Natural killer cell (primary cell): ENCODE measurements at regions not wholly inside any gene's neighbourhood (a gene's known extent, or its start where the extent isn't known, plus 50 kb on each side); places are given as distances from the start of the nearest gene placed in this dataset.

ENCODE experiments used
- ATAC-seq, 3 donors: fragments of 150-1000 bp in 2 of 3; fragments of 200-7000 bp in 1 of 3; cut with Tn5 transposase; 1 replicate in 1 of 3; 2 replicates in 2 of 3; pipeline ENCODE4 v1.10.0; 2021; ENCODE audit warnings: mild to moderate bottlenecking in 2 of 3, moderate library complexity in 2 of 3
- DNase-seq, 2 donors: peaks; one replicate each; pipeline versions ENCODE4 v3.0.0 to v3.0.0-alpha.2; 2013 to 2021; ENCODE audit warnings: mixed read lengths in 1 of 2
- H3K27ac ChIP-seq: one replicate; pipeline ENCODE4 v1.5.1; 2013; ENCODE audit warnings: mild to moderate bottlenecking, low read length
- H3K27me3 ChIP-seq: one replicate; pipeline ENCODE4 v1.6.1; 2013; ENCODE audit warnings: low read length; ENCODE audit not compliant: control insufficient read depth, insufficient read depth
- H3K36me3 ChIP-seq: one replicate; pipeline ENCODE4 v1.6.1; 2013; ENCODE audit warnings: low read length; ENCODE audit not compliant: control insufficient read depth, insufficient read depth
- H3K4me1 ChIP-seq: one replicate; pipeline ENCODE4 v1.6.1; 2013; ENCODE audit warnings: low read length; ENCODE audit not compliant: control insufficient read depth, insufficient read depth
- H3K4me3 ChIP-seq: one replicate; pipeline ENCODE4 v1.5.1; 2013; ENCODE audit warnings: low read length
- H3K9me3 ChIP-seq: one replicate; pipeline ENCODE4 v1.6.1; 2013; ENCODE audit warnings: low read length; ENCODE audit not compliant: control insufficient read depth, insufficient read depth
- H3K27ac Mint-ChIP-seq, 2 donors: one replicate each; pipeline ENCODE4 v1.8.0; 2022; ENCODE audit warnings: mild to moderate bottlenecking in 2 of 2, mixed read lengths in 2 of 2, moderate library complexity in 1 of 2
- H3K27me3 Mint-ChIP-seq, 2 donors: one replicate each; pipeline ENCODE4 v1.8.0; 2022; ENCODE audit warnings: low read depth in 2 of 2, mixed read lengths in 2 of 2
- H3K36me3 Mint-ChIP-seq: one replicate; pipeline ENCODE4 v1.8.0; 2022; ENCODE audit warnings: mixed read lengths
- H3K4me1 Mint-ChIP-seq, 2 donors: one replicate each; pipeline ENCODE4 v1.8.0; 2022; ENCODE audit warnings: mixed read lengths in 2 of 2
- H3K4me3 Mint-ChIP-seq: one replicate; pipeline ENCODE4 v1.8.0; 2022; ENCODE audit warnings: mild to moderate bottlenecking, moderate library complexity, mixed read lengths
- H3K9me3 Mint-ChIP-seq, 2 donors: one replicate each; pipeline ENCODE4 v1.8.0; 2022; ENCODE audit warnings: mixed read lengths in 2 of 2
- WGBS: methylation state at CpG from one replicate; pipeline ENCODE4 v1.1.7; 2013; ENCODE audit warnings: missing lambda C conversion rate; ENCODE audit not compliant: insufficient coverage; 5-methylcytosine and 5-hydroxymethylcytosine counted together
- intact Hi-C: fragments of 100-400 bp; cut with micrococcal nuclease; formaldehyde crosslinking; loops from one replicate; pipeline ENCODE4 v1.14.2; 2022
- TF ChIP-seq, protein P1 (sequence below): fragments of 200-600 bp; IDR thresholded peaks from one replicate; pipeline ENCODE4 v1.8.0; 2022; ENCODE audit warnings: antibody characterized with exemption

DNA sequence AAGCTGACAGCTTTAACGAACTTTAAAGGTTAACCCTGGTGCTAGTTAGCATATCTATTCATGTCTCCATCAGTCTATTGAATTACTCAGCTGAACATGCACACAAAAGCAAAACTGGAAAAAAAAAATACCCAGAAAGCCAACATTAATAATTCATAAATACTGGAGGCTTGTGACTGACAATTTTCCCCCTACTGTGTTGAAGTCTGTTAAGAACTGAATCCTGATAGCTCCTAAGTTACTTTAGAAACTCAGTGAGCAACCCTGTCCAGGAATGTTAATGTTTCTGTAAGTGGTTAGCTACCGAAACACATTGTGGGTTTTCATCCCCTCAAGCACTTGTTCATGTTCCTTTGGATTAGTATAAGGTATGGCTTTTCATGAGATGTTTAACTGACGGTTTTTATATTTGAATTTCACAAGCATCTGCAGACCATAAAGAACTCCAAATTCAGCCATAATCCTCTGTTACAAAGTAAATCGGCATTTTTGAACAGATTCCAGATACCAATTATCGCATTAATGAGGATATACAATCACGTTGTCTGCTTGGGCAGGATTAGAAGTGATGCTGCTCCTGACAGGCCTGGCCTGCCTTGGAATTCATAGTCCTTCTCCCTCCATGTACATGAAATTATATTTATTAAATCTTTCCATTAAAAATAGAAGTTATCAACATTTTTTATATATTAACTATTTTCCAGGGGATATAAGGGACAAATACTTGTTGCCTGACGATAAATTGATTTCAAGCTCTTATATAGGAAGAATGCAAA lies 331.2 kb downstream of the TLE4 start:
- H3K9me3 ChIP-seq = no peaks in the 10 kb centered on the region
- Mint-ChIP-seq H3K36me3 (peaks cover 7% of the 10 kb centered on the region), H3K4me3 (no peak overlapping the region), H3K27ac (no peak overlapping the region), H3K27me3 (peaks cover 6 to 10% of the 10 kb centered on the region in 2 donors), H3K4me1 (no peaks in the 10 kb centered on the region), H3K9me3 (no peaks in the 10 kb centered on the region)
- WGBS = 89% methylated on average over 6 of the region's 7 CpGs
- no peaks in the 10 kb centered on the region for H3K27me3 ChIP-seq
- no peaks in the 10 kb centered on the region for H3K36me3 ChIP-seq
- no peaks in the 10 kb centered on the region for H3K4me1 ChIP-seq
- DNase-seq = no peak
- H3K4me3 ChIP-seq = no peak overlapping the region
- intact Hi-C loops = no loop called here
- no peak overlapping the region for H3K27ac ChIP-seq
- ATAC-seq = no peak
- TF ChIP-seq, protein P1, sequence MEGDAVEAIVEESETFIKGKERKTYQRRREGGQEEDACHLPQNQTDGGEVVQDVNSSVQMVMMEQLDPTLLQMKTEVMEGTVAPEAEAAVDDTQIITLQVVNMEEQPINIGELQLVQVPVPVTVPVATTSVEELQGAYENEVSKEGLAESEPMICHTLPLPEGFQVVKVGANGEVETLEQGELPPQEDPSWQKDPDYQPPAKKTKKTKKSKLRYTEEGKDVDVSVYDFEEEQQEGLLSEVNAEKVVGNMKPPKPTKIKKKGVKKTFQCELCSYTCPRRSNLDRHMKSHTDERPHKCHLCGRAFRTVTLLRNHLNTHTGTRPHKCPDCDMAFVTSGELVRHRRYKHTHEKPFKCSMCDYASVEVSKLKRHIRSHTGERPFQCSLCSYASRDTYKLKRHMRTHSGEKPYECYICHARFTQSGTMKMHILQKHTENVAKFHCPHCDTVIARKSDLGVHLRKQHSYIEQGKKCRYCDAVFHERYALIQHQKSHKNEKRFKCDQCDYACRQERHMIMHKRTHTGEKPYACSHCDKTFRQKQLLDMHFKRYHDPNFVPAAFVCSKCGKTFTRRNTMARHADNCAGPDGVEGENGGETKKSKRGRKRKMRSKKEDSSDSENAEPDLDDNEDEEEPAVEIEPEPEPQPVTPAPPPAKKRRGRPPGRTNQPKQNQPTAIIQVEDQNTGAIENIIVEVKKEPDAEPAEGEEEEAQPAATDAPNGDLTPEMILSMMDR = no peak

DNA sequence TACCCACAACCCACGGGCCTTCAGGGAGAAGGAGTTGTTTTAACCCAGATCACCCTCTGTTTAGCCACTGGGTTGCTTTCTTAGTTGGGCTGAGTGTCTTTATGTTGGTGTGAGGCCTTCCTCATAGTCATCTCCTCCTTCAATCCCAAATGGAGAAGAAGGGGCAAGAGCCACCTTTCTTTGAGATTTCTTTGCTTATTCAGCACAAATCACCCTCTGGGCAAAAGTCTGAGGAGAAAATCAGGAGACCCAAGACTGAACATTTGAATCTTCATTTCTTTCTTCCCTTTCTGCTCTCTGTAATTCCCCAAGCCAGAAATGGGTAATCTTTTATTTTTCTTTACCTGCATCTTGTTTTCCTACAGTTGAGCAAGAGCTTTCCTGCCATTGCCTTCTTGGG lies 329.0 kb downstream of the TLE4 start:
- Mint-ChIP-seq H3K9me3 (no peaks in the 10 kb centered on the region), H3K27ac (no peak overlapping the region), H3K27me3 (peaks cover 0 to 4% of the 10 kb centered on the region in 2 donors), H3K4me3 (no peak overlapping the region), H3K36me3 (peaks cover 4% of the 10 kb centered on the region), H3K4me1 (no peaks in the 10 kb centered on the region)
- Histone ChIP-seq H3K27me3 (no peaks in the 10 kb centered on the region), H3K9me3 (no peaks in the 10 kb centered on the region), H3K27ac (no peak overlapping the region), H3K36me3 (no peaks in the 10 kb centered on the region), H3K4me1 (no peaks in the 10 kb centered on the region), H3K4me3 (no peak overlapping the region)
- DNase-seq (no peak), ATAC-seq (no peak)
- intact Hi-C loops = no loop called here
- no CpG with 5 or more reads among the region's 1 CpG for WGBS
- TF ChIP-seq, protein P1 = no peak

DNA sequence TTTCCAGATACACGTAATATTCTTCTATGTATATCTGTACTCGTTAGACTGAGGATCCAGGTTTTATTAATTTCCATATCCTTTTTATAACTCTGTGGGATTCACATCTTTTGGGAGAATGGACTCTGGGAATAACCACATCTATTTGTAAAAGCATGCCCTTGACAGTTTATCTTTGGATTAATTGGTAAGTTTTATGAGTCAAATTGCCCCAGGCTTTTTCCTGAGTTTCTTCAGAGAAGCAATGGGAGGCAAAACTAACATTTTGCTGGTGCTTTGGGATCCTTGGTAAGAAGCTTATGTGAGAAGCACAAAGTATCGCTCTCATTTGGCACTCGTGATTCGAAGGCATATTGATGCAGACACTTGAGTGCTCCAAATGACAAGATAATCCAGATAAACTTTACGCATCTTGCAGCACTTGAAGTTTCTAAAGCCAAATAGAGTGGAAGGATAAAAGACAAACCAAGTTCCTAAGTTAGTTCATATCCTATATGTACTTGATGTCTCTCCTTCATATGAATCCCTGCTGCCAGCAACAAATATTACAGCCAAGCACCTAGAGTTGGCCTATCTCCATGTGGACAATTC lies 324.7 kb downstream of the TLE4 start:
- Histone ChIP-seq H3K27me3 (no peaks in the 10 kb centered on the region), H3K9me3 (no peaks in the 10 kb centered on the region), H3K4me1 (no peaks in the 10 kb centered on the region), H3K36me3 (no peaks in the 10 kb centered on the region), H3K27ac (no peak overlapping the region), H3K4me3 (no peak overlapping the region)
- 95% methylated on average over 4 of the region's 6 CpGs for WGBS
- Mint-ChIP-seq H3K4me3 (no peak overlapping the region), H3K36me3 (no peaks in the 10 kb centered on the region), H3K27ac (no peak overlapping the region), H3K9me3 (no peaks in the 10 kb centered on the region), H3K27me3 (no peaks in the 10 kb centered on the region), H3K4me1 (no peaks in the 10 kb centered on the region)
- DNase-seq = no peak
- intact Hi-C loops = no loop called here
- ATAC-seq = no peak
- TF ChIP-seq, protein P1 = no peak
